H1 (cell line): ENCODE measurements at regions not wholly inside any gene's neighbourhood (a gene's known extent, or its start where the extent isn't known, plus 50 kb on each side); places are given as distances from the start of the nearest gene placed in this dataset.

Source experiments
- CTCF ChIA-PET: fragments of 300-600 bp; sonication (Branson Sonifier 250); formaldehyde crosslinking; loops from one replicate; lab custom pipeline; 2021; ENCODE audit not compliant: partially characterized antibody; lab: Charles Lee
- POLR2A ChIA-PET: fragments of 300-600 bp; sonication (Branson Sonifier 250); formaldehyde crosslinking; loops from one replicate; lab custom pipeline; 2021; ENCODE audit warnings: inconsistent platforms; ENCODE audit not compliant: partially characterized antibody; lab: Charles Lee
- DNase-seq, 2 experiments: peaks; one replicate each; pipeline versions ENCODE4 v3.0.0 to v3.0.0-alpha.2; 2010 to 2022; ENCODE audit warnings: low spot score in 2 of 2, low read depth in 1 of 2, mixed read lengths in 1 of 2
- FAIRE-seq: peaks from 2 replicates; lab custom pipeline; 2011; peaks lifted over from hg19 to GRCh38; lab: Jason Lieb, UNC
- H2AFZ ChIP-seq: 2 replicates; pipeline ENCODE4 v1.8.1; 2012; ENCODE audit warnings: low read length, inconsistent platforms
- H2AK5ac ChIP-seq: 2 replicates; pipeline ENCODE4 v1.6.1; 2013; ENCODE audit warnings: low read depth, low read length
- H2BK120ac ChIP-seq: replicated peaks from 2 replicates; pipeline ENCODE3; 2013; ENCODE audit warnings: low read depth, low read length, inconsistent platforms
- H2BK12ac ChIP-seq: 2 replicates; pipeline ENCODE4 v1.6.1; 2013; ENCODE audit warnings: low read depth, low read length
- H2BK15ac ChIP-seq: 2 replicates; pipeline ENCODE4 v1.6.1; 2013; ENCODE audit warnings: low read length
- H2BK20ac ChIP-seq: 2 replicates; pipeline ENCODE4 v1.6.1; 2013; ENCODE audit warnings: low read length
- H2BK5ac ChIP-seq: 2 replicates; pipeline ENCODE4 v1.6.1; 2013; ENCODE audit warnings: low read depth, low read length
- H3K14ac ChIP-seq: 2 replicates; pipeline ENCODE4 v1.6.1; 2013; ENCODE audit warnings: inconsistent platforms; ENCODE audit not compliant: insufficient read length
- H3K18ac ChIP-seq: 2 replicates; pipeline ENCODE4 v1.6.1; 2013; ENCODE audit warnings: low read length; ENCODE audit errors: extremely low read depth
- H3K23ac ChIP-seq: 2 replicates; pipeline ENCODE4 v1.6.1; 2013; ENCODE audit warnings: inconsistent platforms; ENCODE audit not compliant: insufficient read length
- H3K23me2 ChIP-seq: 2 replicates; pipeline ENCODE4 v1.6.1; 2013; ENCODE audit warnings: low read depth, low read length
- H3K27ac ChIP-seq: 2 replicates; pipeline ENCODE4 v1.6.1; 2011; ENCODE audit warnings: low read depth, low read length, inconsistent platforms
- H3K27me3 ChIP-seq, 4 experiments: replicated peaks in 1 of 4; 1 replicate in 1 of 4; 2 replicates in 3 of 4; pipeline versions ENCODE4 v1.6.1 to v1.8.1; 2011 to 2013; ENCODE audit warnings: low read length in 3 of 4, mild to moderate bottlenecking in 3 of 4, inconsistent platforms in 2 of 4, mixed read lengths in 2 of 4, moderate library complexity in 1 of 4; ENCODE audit not compliant: control insufficient read depth in 3 of 4, insufficient read depth in 3 of 4; ENCODE audit errors: extremely low read depth in 1 of 4
- H3K36me3 ChIP-seq, 4 experiments: 2 replicates each; pipeline versions ENCODE4 v1.6.1 to v1.8.1; 2011 to 2013; ENCODE audit warnings: mild to moderate bottlenecking in 4 of 4, low read length in 3 of 4, moderate library complexity in 2 of 4, control low read depth in 1 of 4, inconsistent platforms in 1 of 4; ENCODE audit not compliant: insufficient read depth in 4 of 4, control insufficient read depth in 2 of 4
- H3K4ac ChIP-seq: replicated peaks from 2 replicates; pipeline ENCODE3; 2013; ENCODE audit warnings: low read length, low read depth, mixed read lengths, inconsistent platforms; ENCODE audit not compliant: insufficient read length
- H3K4me1 ChIP-seq, 4 experiments: replicated peaks in 1 of 4; 1 replicate in 1 of 4; 2 replicates in 3 of 4; pipeline versions ENCODE4 v1.6.1 to v1.8.1; 2011 to 2013; ENCODE audit warnings: low read length in 3 of 4, inconsistent platforms in 2 of 4, mixed read lengths in 1 of 4; ENCODE audit not compliant: insufficient read depth in 4 of 4, control insufficient read depth in 3 of 4
- H3K4me2 ChIP-seq, 2 experiments: 2 replicates each; pipeline versions ENCODE4 v1.6.1 to v1.8.1; 2011 to 2013; ENCODE audit warnings: low read depth in 2 of 2, low read length in 2 of 2, control low read depth in 1 of 2, inconsistent platforms in 1 of 2, mild to moderate bottlenecking in 1 of 2; ENCODE audit not compliant: insufficient read depth in 1 of 2
- H3K4me3 ChIP-seq, 4 experiments: fragments of 200-600, 300-600 bp in 1 of 4; sonication (generic), shearing (Covaris generic), sonication (Bioruptor Twin) in 1 of 4; 2 replicates each; pipeline versions ENCODE4 v1.5.1 to v1.8.1; 2011 to 2016; ENCODE audit warnings: low read length in 4 of 4, low read depth in 3 of 4, control low read depth in 2 of 4, inconsistent platforms in 2 of 4, mild to moderate bottlenecking in 2 of 4, mixed read lengths in 1 of 4, moderate library complexity in 1 of 4; ENCODE audit not compliant: insufficient read depth in 2 of 4; ENCODE audit errors: extremely low read depth in 1 of 4
- H3K56ac ChIP-seq: replicated peaks from 2 replicates; pipeline ENCODE3; 2013; ENCODE audit warnings: low read depth, mild to moderate bottlenecking, mixed read lengths, low read length, inconsistent platforms; ENCODE audit not compliant: insufficient read length
- H3K79me1 ChIP-seq: 2 replicates; pipeline ENCODE4 v1.6.1; 2013; ENCODE audit warnings: low read depth, low read length, control low read depth
- H3K79me2 ChIP-seq, 2 experiments: 2 replicates each; pipeline versions ENCODE4 v1.6.1 to v1.8.1; 2012 to 2013; ENCODE audit warnings: low read length in 2 of 2, mild to moderate bottlenecking in 2 of 2, inconsistent platforms in 1 of 2; ENCODE audit not compliant: insufficient read depth in 2 of 2, control insufficient read depth in 1 of 2
- H3K9ac ChIP-seq, 4 experiments: replicated peaks in 1 of 4; 1 replicate in 1 of 4; 2 replicates in 3 of 4; pipeline versions ENCODE4 v1.6.1 to v1.8.1; 2011 to 2013; ENCODE audit warnings: low read depth in 3 of 4, low read length in 3 of 4, control low read depth in 2 of 4, mild to moderate bottlenecking in 2 of 4, moderate library complexity in 2 of 4, inconsistent platforms in 1 of 4; ENCODE audit errors: extremely low read depth in 1 of 4
- H3K9me3 ChIP-seq, 2 experiments: 2 replicates each; pipeline versions ENCODE4 v1.6.1 to v1.8.1; 2012 to 2013; ENCODE audit warnings: mild to moderate bottlenecking in 2 of 2, moderate library complexity in 2 of 2, control low read depth in 1 of 2, inconsistent platforms in 1 of 2, low read depth in 1 of 2, low read length in 1 of 2, mixed read lengths in 1 of 2; ENCODE audit not compliant: insufficient read depth in 2 of 2
- H4K20me1 ChIP-seq, 2 experiments: replicated peaks in 1 of 2; 2 replicates each; pipeline versions ENCODE3 to v1.8.1; 2011 to 2013; ENCODE audit warnings: inconsistent platforms in 2 of 2, low read length in 2 of 2, mild to moderate bottlenecking in 1 of 2; ENCODE audit not compliant: insufficient read depth in 2 of 2, control insufficient read depth in 1 of 2
- H4K5ac ChIP-seq: 2 replicates; pipeline ENCODE4 v1.6.1; 2013; ENCODE audit warnings: low read length, low read depth, mixed read lengths, inconsistent platforms; ENCODE audit not compliant: insufficient read length
- H4K8ac ChIP-seq: 2 replicates; pipeline ENCODE4 v1.8.0; 2013; ENCODE audit warnings: mild to moderate bottlenecking, moderate library complexity, low read length, inconsistent platforms; ENCODE audit not compliant: insufficient read depth; ENCODE audit errors: extremely low read depth
- H4K91ac ChIP-seq: replicated peaks from 2 replicates; pipeline ENCODE3; 2013; ENCODE audit warnings: low read length, mixed read lengths, inconsistent platforms; ENCODE audit not compliant: insufficient read length
- CHD2 ChIP-seq: IDR thresholded peaks from 2 replicates; pipeline ENCODE4 v1.6.1; 2012; ENCODE audit warnings: low read length, improper control_type of control experiment
- CTBP2 ChIP-seq: IDR thresholded peaks from 2 replicates; pipeline ENCODE4 v1.7.0; 2011; ENCODE audit warnings: borderline replicate concordance, mild to moderate bottlenecking, moderate library complexity, mixed read lengths, low read length; ENCODE audit not compliant: insufficient read depth, insufficient read length
- EGR1 ChIP-seq: IDR thresholded peaks from 2 replicates; pipeline ENCODE4 v1.6.1; 2011; ENCODE audit warnings: low read depth, low read length, borderline replicate concordance
- EZH2 ChIP-seq: fragments of 200-600 bp; sonication (generic); IDR thresholded peaks from 2 replicates; pipeline ENCODE4 v1.7.1; 2012; ENCODE audit warnings: low read depth, mild to moderate bottlenecking, moderate library complexity, low read length, inconsistent platforms; ENCODE audit not compliant: severe bottlenecking
- FOSL1 ChIP-seq: IDR thresholded peaks from 2 replicates; pipeline ENCODE4 v1.6.1; 2011; ENCODE audit warnings: mild to moderate bottlenecking, low read depth, low read length, moderate library complexity; ENCODE audit not compliant: insufficient read depth
- JUND ChIP-seq: IDR thresholded peaks from 2 replicates; pipeline ENCODE4 v1.6.1; 2011; ENCODE audit warnings: mild to moderate bottlenecking, improper control_type of control experiment, low read length
- PHF8 ChIP-seq: fragments of 200-600 bp; sonication (generic); conservative IDR thresholded peaks from 2 replicates; pipeline ENCODE4 v1.7.1; 2012; ENCODE audit warnings: low read depth, mild to moderate bottlenecking, inconsistent platforms, low read length, moderate library complexity
- RAD21 ChIP-seq, 2 experiments: IDR thresholded peaks in 1 of 2; conservative IDR thresholded peaks in 1 of 2; 2 replicates each; pipeline ENCODE4 v1.6.1; 2011; ENCODE audit warnings: low read depth in 2 of 2, low read length in 2 of 2, improper control_type of control experiment in 1 of 2, inconsistent platforms in 1 of 2, mild to moderate bottlenecking in 1 of 2, moderate library complexity in 1 of 2
- RFX5 ChIP-seq: IDR thresholded peaks from 2 replicates; pipeline ENCODE4 v1.6.1; 2011; ENCODE audit warnings: low read depth, low read length, improper control_type of control experiment, borderline replicate concordance
- SAP30 ChIP-seq: fragments of 300-600 bp; sonication (generic); IDR thresholded peaks from 2 replicates; pipeline ENCODE4 v1.7.1; 2012; ENCODE audit warnings: low read length, moderate library complexity, mild to moderate bottlenecking, inconsistent platforms; ENCODE audit not compliant: insufficient read depth, insufficient replicate concordance
- SIN3A ChIP-seq, 2 experiments: IDR thresholded peaks in 1 of 2; conservative IDR thresholded peaks in 1 of 2; 2 replicates each; pipeline ENCODE4 v1.6.1; 2011 to 2012; ENCODE audit warnings: low read length in 2 of 2, improper control_type of control experiment in 1 of 2, low read depth in 1 of 2, mild to moderate bottlenecking in 1 of 2
- SP1 ChIP-seq: IDR thresholded peaks from 2 replicates; pipeline ENCODE4 v1.6.1; 2011; ENCODE audit warnings: low read depth, low read length
- SRF ChIP-seq: IDR thresholded peaks from 2 replicates; pipeline ENCODE4 v1.6.1; 2011; ENCODE audit warnings: mild to moderate bottlenecking, low read depth, low read length, moderate library complexity
- TEAD4 ChIP-seq: IDR thresholded peaks from 2 replicates; pipeline ENCODE4 v1.6.1; 2012; ENCODE audit warnings: low read depth, low read length, inconsistent platforms, mixed read lengths
- YY1 ChIP-seq: IDR thresholded peaks from 2 replicates; pipeline ENCODE4 v1.6.1; 2011; ENCODE audit warnings: low read depth, mild to moderate bottlenecking, low read length

- Histone ChIP-seq H3K4me1 (no peaks in the 10 kb centered on the region), H2BK15ac (no peak overlapping the region), H3K27ac (no peak overlapping the region), H3K23ac (no peak overlapping the region), H3K27me3 (peaks cover 0 to 1% (median 0%) of the 10 kb centered on the region in 4 experiments; a peak in 1 of 7 replicates), H3K9me3 (peaks cover 0 to 4% of the 10 kb centered on the region in 2 experiments; a peak in 1 of 4 replicates), H3K4me3 (no peak overlapping the region), H3K4ac (no peak overlapping the region), H3K36me3 (peaks cover 0 to 3% (median 0%) of the 10 kb centered on the region in 4 experiments; a peak in 1 of 8 replicates), H2BK5ac (no peak overlapping the region), H3K18ac (no peak overlapping the region), H3K9ac (no peak overlapping the region), H2BK20ac (no peak overlapping the region), H4K8ac (no peak overlapping the region), H4K20me1 (no peaks in the 10 kb centered on the region), H2BK120ac (no peak overlapping the region), H4K5ac (no peak overlapping the region), H3K14ac (no peak overlapping the region), H3K4me2 (no peak overlapping the region), H2AFZ (no peak overlapping the region), H2BK12ac (no peak overlapping the region), H3K56ac (no peak overlapping the region), H4K91ac (no peak overlapping the region), H3K79me2 (no peaks in the 10 kb centered on the region), H3K79me1 (no peaks in the 10 kb centered on the region), H3K23me2 (no peaks in the 10 kb centered on the region), H2AK5ac (no peak overlapping the region)
- ChIA-PET CTCF (no interaction called here), POLR2A (no interaction called here)
- FAIRE-seq (no peak), DNase-seq (no peak)
- TF ChIP-seq SIN3A (conservative IDR thresholded peaks at IDR 0.05 in 1 of 2, IDR thresholded peaks at IDR 0.05 in 1 of 2; ENCODE audit: low read depth in 1 of 2, low read length in 2 of 2) = no peak
- TF ChIP-seq JUND = no peak
- TF ChIP-seq EGR1 = no peak
- TF ChIP-seq EZH2 = no peak
- TF ChIP-seq CTBP2 = no peak
- no peak for TF ChIP-seq TEAD4
- no peak for TF ChIP-seq CHD2
- TF ChIP-seq SAP30 = no peak
- no peak for TF ChIP-seq SRF
- TF ChIP-seq YY1 = no peak
- no peak for TF ChIP-seq PHF8
- no peak for TF ChIP-seq SP1
- TF ChIP-seq RAD21 (IDR thresholded peaks at IDR 0.05 in 1 of 2, conservative IDR thresholded peaks at IDR 0.05 in 1 of 2; ENCODE audit: low read depth in 2 of 2, low read length in 2 of 2) = no peak
- no peak for TF ChIP-seq FOSL1
- no peak for TF ChIP-seq RFX5
Measured at GRCh38 chr13:63420685-63421084, 2005.0 kb upstream of the PCDH20 start.
